HG03139 (cell line): ENCODE measurements at regions not wholly inside any gene's neighbourhood (a gene's known extent, or its start where the extent isn't known, plus 50 kb on each side); places are given as distances from the start of the nearest gene placed in this dataset.
"Not testable (repeated sequence)": the region's sequence is repeated elsewhere in the genome, so short reads cannot be mapped to it uniquely, and the experiment has no call there.

Source experiments
- ATAC-seq: cut with Tn5 transposase; IDR thresholded peaks from one replicate; pipeline ENCODE4 v1.9.1; 2021; ENCODE audit not compliant: unreplicated experiment

GRCh38 chr14:89056394-89056793 is 231.9 kb downstream of the TTC8 start:
- no peak for ATAC-seq

GRCh38 chr14:89058697-89059096 is 234.2 kb downstream of the TTC8 start:
- no peak for ATAC-seq

GRCh38 chr14:89060191-89060590 is 235.7 kb downstream of the TTC8 start:
- ATAC-seq = no peak

GRCh38 chr14:89061696-89062095 is 237.2 kb downstream of the TTC8 start:
- ATAC-seq = no peak

- no peak for ATAC-seq
Measured at GRCh38 chr14:89065879-89066278, 241.4 kb downstream of the TTC8 start.

GRCh38 chr14:89067293-89067972 is 243.0 kb downstream of the TTC8 start:
- no peak for ATAC-seq

- ATAC-seq = no peak
Measured at GRCh38 chr14:89078021-89078795, 253.8 kb downstream of the TTC8 start.

GRCh38 chr14:89085231-89085731 is 260.8 kb downstream of the TTC8 start:
- ATAC-seq = no peak

- ATAC-seq = no peak
Measured at GRCh38 chr14:89085737-89086382, 261.4 kb downstream of the TTC8 start.

GRCh38 chr14:89088530-89088929 is 264.1 kb downstream of the TTC8 start:
- ATAC-seq = no peak

GRCh38 chr14:89089330-89089729 is 264.9 kb downstream of the TTC8 start:
- no peak for ATAC-seq

GRCh38 chr14:89091781-89092180 is 267.3 kb downstream of the TTC8 start:
- ATAC-seq = no peak

- no peak for ATAC-seq
Measured at GRCh38 chr14:89093083-89093730, 268.8 kb downstream of the TTC8 start.

- ATAC-seq = no peak
Measured at GRCh38 chr14:89095036-89095435, 270.6 kb downstream of the TTC8 start.

GRCh38 chr14:89096946-89097345 is 272.5 kb downstream of the TTC8 start:
- ATAC-seq = no peak

- no peak for ATAC-seq
Measured at GRCh38 chr14:89098254-89098653, 273.8 kb downstream of the TTC8 start.

GRCh38 chr14:89104171-89104817 is 279.8 kb downstream of the TTC8 start:
- ATAC-seq = not testable (repeated sequence)

- ATAC-seq = not testable (repeated sequence)
Measured at GRCh38 chr14:89104861-89105260, 280.4 kb downstream of the TTC8 start.
